Neural cell (in vitro differentiated cells): ENCODE measurements at regions not wholly inside any gene's neighbourhood (a gene's known extent, or its start where the extent isn't known, plus 50 kb on each side); places are given as distances from the start of the nearest gene placed in this dataset.

Experiments used
- H2AFZ ChIP-seq: fragments of 200-600, 300-800 bp; sonication (generic), shearing (Covaris generic); 2 replicates; pipeline ENCODE4 v1.6.0; 2014; ENCODE audit warnings: low read depth, mild to moderate bottlenecking, antibody characterized with exemption, low read length, moderate library complexity
- H3F3A ChIP-seq: fragments of 200-600 bp; shearing (Covaris generic); 2 replicates; pipeline ENCODE4 v1.6.1; 2016; ENCODE audit warnings: mild to moderate bottlenecking, moderate library complexity, mixed read lengths, antibody characterized with exemption, low read length; ENCODE audit not compliant: insufficient read depth, poor library complexity, severe bottlenecking
- H3K27ac ChIP-seq: fragments of 200-600, 300-800 bp; sonication (generic), shearing (Covaris generic); 2 replicates; pipeline ENCODE4 v1.5.1; 2014; ENCODE audit warnings: mild to moderate bottlenecking, low read length, moderate library complexity
- H3K27me3 ChIP-seq: fragments of 300-800, 200-600 bp; sonication (generic), shearing (Covaris generic); 2 replicates; pipeline ENCODE4 v1.6.0; 2014; ENCODE audit warnings: mild to moderate bottlenecking, low read depth, low read length, moderate library complexity; ENCODE audit not compliant: insufficient read depth
- H3K36me3 ChIP-seq: fragments of 300-800, 200-600 bp; sonication (generic), shearing (Covaris generic); 2 replicates; pipeline ENCODE4 v1.5.1; 2014; ENCODE audit warnings: mild to moderate bottlenecking, antibody characterized with exemption, low read length, moderate library complexity; ENCODE audit not compliant: insufficient read depth
- H3K4me2 ChIP-seq: fragments of 300-800, 200-600 bp; sonication (generic), shearing (Covaris generic); 2 replicates; pipeline ENCODE4 v1.6.0; 2014; ENCODE audit warnings: mild to moderate bottlenecking, low read length
- H3K4me3 ChIP-seq: fragments of 300-800, 200-600 bp; sonication (generic), shearing (Covaris generic); 2 replicates; pipeline ENCODE4 v1.5.1; 2014; ENCODE audit warnings: mild to moderate bottlenecking, low read length, moderate library complexity
- H3K79me2 ChIP-seq: fragments of 200-600 bp; shearing (Covaris generic); replicated peaks from 2 replicates; pipeline ENCODE4 v1.6.0; 2014; ENCODE audit warnings: mild to moderate bottlenecking, low read length, moderate library complexity; ENCODE audit not compliant: insufficient read depth
- H3K9ac ChIP-seq: fragments of 300-800, 200-600 bp; sonication (generic), shearing (Covaris generic); 2 replicates; pipeline ENCODE4 v1.6.1; 2016; ENCODE audit warnings: mild to moderate bottlenecking, low read length, mixed read lengths
- H3K9me2 ChIP-seq: fragments of 200-600 bp; shearing (Covaris generic); 2 replicates; pipeline ENCODE4 v1.6.1; 2016; ENCODE audit warnings: mild to moderate bottlenecking, low read length, mixed read lengths; ENCODE audit not compliant: insufficient read depth
- H3K9me3 ChIP-seq: fragments of 200-600, 300-800 bp; sonication (generic), shearing (Covaris generic); 2 replicates; pipeline ENCODE4 v1.6.1; 2016; ENCODE audit warnings: mild to moderate bottlenecking, mixed run types, low read length, moderate library complexity, mixed read lengths
- H4K20me1 ChIP-seq: fragments of 200-600 bp; shearing (Covaris generic); 2 replicates; pipeline ENCODE4 v1.6.1; 2016; ENCODE audit warnings: mild to moderate bottlenecking, mixed run types; ENCODE audit not compliant: insufficient read depth
- EP300 ChIP-seq: fragments of 450-650 bp; conservative IDR thresholded peaks from 2 replicates; pipeline ENCODE4 v1.6.1; 2014; ENCODE audit warnings: antibody characterized with exemption, mild to moderate bottlenecking, moderate library complexity; ENCODE audit not compliant: poor library complexity, severe bottlenecking
- EZH2 ChIP-seq: fragments of 200-600, 300-800 bp; shearing (Covaris generic), sonication (generic); IDR thresholded peaks from 2 replicates; pipeline ENCODE4 v1.6.1; 2014; ENCODE audit warnings: antibody characterized with exemption, low read length, borderline replicate concordance, mild to moderate bottlenecking; ENCODE audit not compliant: insufficient read depth, poor library complexity, severe bottlenecking
- MXI1 ChIP-seq: fragments of 450-650 bp; conservative IDR thresholded peaks from 2 replicates; pipeline ENCODE4 v1.6.1; 2014; ENCODE audit warnings: antibody characterized with exemption, mild to moderate bottlenecking; ENCODE audit not compliant: poor library complexity, severe bottlenecking
- POLR2AphosphoS5 ChIP-seq: IDR thresholded peaks from 2 replicates; pipeline ENCODE4 v1.6.1; 2012
- RAD21 ChIP-seq: fragments of 450-650 bp; conservative IDR thresholded peaks from 2 replicates; pipeline ENCODE4 v1.6.1; 2014; ENCODE audit warnings: antibody characterized with exemption, mild to moderate bottlenecking, moderate library complexity
- REST ChIP-seq: IDR thresholded peaks from 2 replicates; pipeline ENCODE4 v1.6.1; 2012; ENCODE audit warnings: borderline replicate concordance
- SMC3 ChIP-seq: fragments of 450-650 bp; conservative IDR thresholded peaks from 2 replicates; pipeline ENCODE4 v1.6.1; 2014; ENCODE audit warnings: antibody characterized with exemption, mild to moderate bottlenecking, moderate library complexity; ENCODE audit not compliant: poor library complexity
- TAF1 ChIP-seq: IDR thresholded peaks from 2 replicates; pipeline ENCODE4 v1.6.1; 2012; ENCODE audit warnings: low read depth

- Histone ChIP-seq H3K79me2 (no peaks in the 10 kb centered on the region), H3K9ac (no peak overlapping the region), H3K9me3 (no peaks in the 10 kb centered on the region), H3K36me3 (no peaks in the 10 kb centered on the region), H3K9me2 (no peaks in the 10 kb centered on the region), H3F3A (no peaks in the 10 kb centered on the region), H3K4me2 (no peak overlapping the region), H3K27ac (no peak overlapping the region), H2AFZ (no peak overlapping the region), H4K20me1 (no peaks in the 10 kb centered on the region), H3K4me3 (no peak overlapping the region), H3K27me3 (no peaks in the 10 kb centered on the region)
- TF ChIP-seq EP300 (no peak), REST (no peak), EZH2 (no peak), POLR2AphosphoS5 (no peak), RAD21 (no peak), SMC3 (no peak), MXI1 (no peak), TAF1 (no peak)
Observed at GRCh38 chr6:9581155-9581554, 833.7 kb downstream of the TFAP2A start.

GRCh38 chr6:9576521-9576920 is 838.4 kb downstream of the TFAP2A start:
- H3K36me3 ChIP-seq: no peaks in the 10 kb centered on the region
- H3K79me2 ChIP-seq: no peaks in the 10 kb centered on the region
- no peak overlapping the region for H3K9ac ChIP-seq
- no peak for TF ChIP-seq EP300
- TF ChIP-seq RAD21: no peak
- TF ChIP-seq REST: no peak
- no peak for TF ChIP-seq EZH2
- no peaks in the 10 kb centered on the region for H4K20me1 ChIP-seq
- H3K9me2 ChIP-seq: no peaks in the 10 kb centered on the region
- H3K9me3 ChIP-seq: no peaks in the 10 kb centered on the region
- no peak overlapping the region for H3K4me3 ChIP-seq
- H3K27me3 ChIP-seq: no peaks in the 10 kb centered on the region
- no peak overlapping the region for H2AFZ ChIP-seq
- H3K4me2 ChIP-seq: no peak overlapping the region
- no peak overlapping the region for H3K27ac ChIP-seq
- H3F3A ChIP-seq: no peaks in the 10 kb centered on the region
